Breast epithelium (tissue), 4 donors: ENCODE measurements at regions not wholly inside any gene's neighbourhood (a gene's known extent, or its start where the extent isn't known, plus 50 kb on each side); places are given as distances from the start of the nearest gene placed in this dataset.

Experiments
- DNase-seq, 2 donors: peaks; one replicate each; pipeline ENCODE4 v3.0.0-alpha.2; 2019; ENCODE audit warnings: low spot score in 2 of 2
- H3K27ac ChIP-seq, 2 donors: fragments of 200-600 bp; sonication (generic) in 1 of 2; one replicate each; pipeline ENCODE4 v1.5.1; 2016 to 2019; ENCODE audit warnings: mild to moderate bottlenecking in 1 of 2
- H3K27me3 ChIP-seq, 2 donors: fragments of 200-600 bp; sonication (generic) in 1 of 2; one replicate each; pipeline versions ENCODE4 v1.5.1 to v1.6.0; 2017 to 2019; ENCODE audit warnings: control low read depth in 1 of 2, mild to moderate bottlenecking in 1 of 2
- H3K36me3 ChIP-seq: fragments of 200-600 bp; one replicate; pipeline ENCODE4 v1.5.1; 2019
- H3K4me1 ChIP-seq, 2 donors: fragments of 200-600 bp; sonication (generic); one replicate each; pipeline ENCODE4 v1.5.1; 2016 to 2019; ENCODE audit warnings: control low read depth in 1 of 2
- H3K4me3 ChIP-seq, 3 donors: fragments of 200-600 bp; sonication (generic); 1 replicate in 2 of 3; 2 replicates in 1 of 3; pipeline ENCODE4 v1.5.1; 2016 to 2019; ENCODE audit warnings: mild to moderate bottlenecking in 3 of 3, moderate library complexity in 2 of 3
- H3K9me3 ChIP-seq, 2 donors: fragments of 200-600 bp; sonication (generic) in 1 of 2; one replicate each; pipeline ENCODE4 v1.5.1; 2016 to 2019; ENCODE audit warnings: control low read depth in 1 of 2
- CTCF ChIP-seq, 3 donors: fragments of 450-650 bp; IDR thresholded peaks; one replicate each; pipeline ENCODE4 v1.5.1; 2016 to 2017; ENCODE audit warnings: antibody characterized with exemption in 3 of 3, mild to moderate bottlenecking in 3 of 3, moderate library complexity in 3 of 3
- POLR2A ChIP-seq: fragments of 450-650 bp; IDR thresholded peaks from one replicate; pipeline ENCODE4 v1.6.1; 2016; ENCODE audit warnings: antibody characterized with exemption, mild to moderate bottlenecking, moderate library complexity
- POLR2AphosphoS5 ChIP-seq, 3 donors: sonication (generic); formaldehyde crosslinking; IDR thresholded peaks; one replicate each; pipeline ENCODE4 v1.6.1; 2017; ENCODE audit warnings: antibody characterized with exemption in 3 of 3
- intact Hi-C: fragments of 100-400 bp; cut with DNase I; formaldehyde crosslinking; loops from one replicate; pipeline ENCODE4 v1.15.1; 2023; ENCODE audit warnings: low total_unique reads

GRCh38 chr13:28560612-28561011 is 65.7 kb upstream of the FLT1 start:
- H3K27ac ChIP-seq: no peak overlapping the region
- H3K4me1 ChIP-seq: no peaks in the 10 kb centered on the region
- no peak overlapping the region for H3K4me3 ChIP-seq
- intact Hi-C loops: no loop called here
- DNase-seq: no peak
- no peaks in the 10 kb centered on the region for H3K36me3 ChIP-seq
- no peaks in the 10 kb centered on the region for H3K9me3 ChIP-seq
- no peaks in the 10 kb centered on the region for H3K27me3 ChIP-seq
- TF ChIP-seq CTCF (IDR thresholded peaks at IDR 0.05): no peak
- TF ChIP-seq POLR2A: no peak
- no peak for TF ChIP-seq POLR2AphosphoS5 (IDR thresholded peaks at IDR 0.05)

GRCh38 chr13:28559636-28560259 is 64.8 kb upstream of the FLT1 start:
- H3K36me3 ChIP-seq: no peaks in the 10 kb centered on the region
- no peaks in the 10 kb centered on the region for H3K9me3 ChIP-seq
- TF ChIP-seq CTCF (IDR thresholded peaks at IDR 0.05) (no peak), POLR2A (no peak), POLR2AphosphoS5 (IDR thresholded peaks at IDR 0.05) (no peak)
- H3K4me3 ChIP-seq: no peak overlapping the region
- no peak for DNase-seq
- no peaks in the 10 kb centered on the region for H3K27me3 ChIP-seq
- intact Hi-C loops: no loop called here
- no peaks in the 10 kb centered on the region for H3K4me1 ChIP-seq
- no peak overlapping the region for H3K27ac ChIP-seq

GRCh38 chr13:28558567-28558966 is 63.6 kb upstream of the FLT1 start:
- H3K4me1 ChIP-seq: no peaks in the 10 kb centered on the region
- no peaks in the 10 kb centered on the region for H3K9me3 ChIP-seq
- peak overlapping the region in 1 of 3 donors; percentile 11 for H3K4me3 ChIP-seq
- no peaks in the 10 kb centered on the region for H3K27me3 ChIP-seq
- no peak for TF ChIP-seq CTCF (IDR thresholded peaks at IDR 0.05)
- TF ChIP-seq POLR2A: no peak
- TF ChIP-seq POLR2AphosphoS5 (IDR thresholded peaks at IDR 0.05): no peak
- peak overlapping the region; percentile 85 for H3K27ac ChIP-seq
- DNase-seq: no peak
- intact Hi-C loops: no loop called here
- no peaks in the 10 kb centered on the region for H3K36me3 ChIP-seq

- intact Hi-C loops: no loop called here
- Histone ChIP-seq H3K9me3 (no peaks in the 10 kb centered on the region), H3K27ac (peak overlapping the region; percentile 85), H3K36me3 (no peaks in the 10 kb centered on the region), H3K4me1 (no peaks in the 10 kb centered on the region), H3K4me3 (peak overlapping the region in 1 of 3 donors; percentile 11), H3K27me3 (no peaks in the 10 kb centered on the region)
- no peak for DNase-seq
- TF ChIP-seq POLR2AphosphoS5 (IDR thresholded peaks at IDR 0.05) (no peak), CTCF (IDR thresholded peaks at IDR 0.05) (no peak), POLR2A (no peak)
Measured at GRCh38 chr13:28557725-28558520, 63.0 kb upstream of the FLT1 start.

GRCh38 chr13:28555096-28555495 is 60.2 kb upstream of the FLT1 start:
- Histone ChIP-seq H3K9me3 (no peaks in the 10 kb centered on the region), H3K4me1 (no peaks in the 10 kb centered on the region)
- no peak for TF ChIP-seq CTCF (IDR thresholded peaks at IDR 0.05)
- TF ChIP-seq POLR2AphosphoS5 (IDR thresholded peaks at IDR 0.05): no peak
- no peak for TF ChIP-seq POLR2A

More at GRCh38 chr13:28555096-28555495, 60.2 kb upstream of the FLT1 start:
- no peaks in the 10 kb centered on the region for H3K27me3 ChIP-seq
- intact Hi-C loops: no loop called here
- no peak overlapping the region for H3K27ac ChIP-seq
- DNase-seq: no peak
- H3K36me3 ChIP-seq: no peaks in the 10 kb centered on the region
- no peak overlapping the region for H3K4me3 ChIP-seq
